ENCODE measurements at regions not wholly inside any gene's neighbourhood (a gene's known extent, or its start where the extent isn't known, plus 50 kb on each side); places are given as distances from the start of the nearest gene placed in this dataset.

DNA sequence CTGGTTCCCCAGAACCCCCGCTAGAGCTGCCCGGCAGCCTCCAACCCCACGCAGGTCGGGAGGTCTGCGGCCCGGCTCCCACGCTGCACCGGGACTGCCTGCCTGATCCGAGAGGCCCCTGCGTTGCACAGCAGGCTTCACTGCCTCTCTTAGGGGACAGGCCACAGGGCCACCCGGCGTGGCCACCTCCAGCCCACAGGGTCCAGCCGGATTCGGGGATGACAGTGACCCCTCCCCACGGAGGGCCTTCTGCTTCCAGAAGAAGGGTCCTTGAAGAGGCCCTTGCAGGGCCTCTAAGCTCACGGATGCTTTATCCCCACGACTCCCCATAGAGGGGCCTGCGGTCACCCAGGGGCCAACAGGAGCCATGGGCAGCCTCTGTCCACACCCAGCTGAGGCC lies 66.1 kb upstream of the PPP1R26 start:
- peaks cover 4 to 32% (median 10%) of the 10 kb centered on the region in 5 donors for H3K27me3 Mint-ChIP-seq
- H3K9me3 Mint-ChIP-seq: peaks cover 0 to 2% (median 0%) of the 10 kb centered on the region in 9 donors
- no peak for ATAC-seq
- no peaks in the 10 kb centered on the region for H3K36me3 Mint-ChIP-seq
- H3K4me3 Mint-ChIP-seq: no peak overlapping the region
- no peak for DNase-seq
- POLR2A ChIA-PET: no interaction called here
- no peaks in the 10 kb centered on the region for H3K4me1 Mint-ChIP-seq
- no peak overlapping the region for H3K27ac Mint-ChIP-seq

DNA sequence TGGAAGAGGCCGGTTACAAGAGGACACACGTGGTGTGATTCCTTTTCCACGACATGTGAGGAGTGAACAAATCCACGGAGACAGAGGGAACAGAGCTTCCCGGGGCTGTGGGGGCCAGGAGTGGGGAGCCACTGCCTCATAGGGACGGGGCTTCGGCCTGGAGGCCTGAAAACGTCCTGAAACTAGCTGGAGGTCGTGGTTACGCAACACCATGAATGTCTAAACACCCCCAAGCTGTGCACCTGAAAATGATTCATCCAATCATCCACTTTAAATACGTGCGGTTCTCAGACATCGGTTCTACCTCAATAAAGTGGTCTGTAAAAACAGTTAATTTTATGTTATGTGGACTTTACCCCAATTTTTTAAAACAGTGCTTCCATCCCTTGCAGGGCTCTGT lies 65.3 kb upstream of the PPP1R26 start:
- H3K27me3 Mint-ChIP-seq: peaks cover 7 to 35% (median 13%) of the 10 kb centered on the region in 5 donors
- H3K4me1 Mint-ChIP-seq: no peaks in the 10 kb centered on the region
- H3K36me3 Mint-ChIP-seq: no peaks in the 10 kb centered on the region
- ATAC-seq: no peak
- no peak overlapping the region for H3K4me3 Mint-ChIP-seq
- DNase-seq: no peak
- H3K27ac Mint-ChIP-seq: no peak overlapping the region
- H3K9me3 Mint-ChIP-seq: peaks cover 0 to 2% (median 0%) of the 10 kb centered on the region in 9 donors
- POLR2A ChIA-PET: no interaction called here

DNA sequence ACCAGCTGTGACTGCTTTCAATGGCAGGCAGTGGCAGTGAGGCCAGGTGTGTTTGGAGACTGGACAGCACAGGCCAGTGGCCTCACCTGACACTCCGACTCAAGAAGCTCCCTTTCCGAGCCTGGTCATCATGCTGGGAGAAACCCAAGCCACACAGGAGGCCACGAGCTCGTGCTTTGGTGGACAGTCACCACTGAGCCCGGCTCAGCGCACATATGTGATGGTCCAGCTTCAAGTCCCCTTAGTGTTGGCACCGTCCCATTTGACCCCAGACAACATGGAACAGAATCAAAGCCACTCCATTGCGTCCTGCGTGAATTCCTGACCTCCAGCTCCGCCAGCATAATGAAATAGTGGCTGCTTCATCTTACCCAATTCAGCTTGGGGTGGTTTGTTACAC lies 64.0 kb upstream of the PPP1R26 start:
- no peaks in the 10 kb centered on the region for H3K36me3 Mint-ChIP-seq
- no peak overlapping the region for H3K4me3 Mint-ChIP-seq
- no peaks in the 10 kb centered on the region for H3K9me3 Mint-ChIP-seq
- DNase-seq: no peak
- peak overlapping the region in 1 of 10 donors; percentile 34 for H3K27ac Mint-ChIP-seq
- peaks cover 7 to 34% (median 9%) of the 10 kb centered on the region in 5 donors for H3K27me3 Mint-ChIP-seq
- POLR2A ChIA-PET: no interaction called here
- H3K4me1 Mint-ChIP-seq: no peaks in the 10 kb centered on the region
- ATAC-seq: no peak

DNA sequence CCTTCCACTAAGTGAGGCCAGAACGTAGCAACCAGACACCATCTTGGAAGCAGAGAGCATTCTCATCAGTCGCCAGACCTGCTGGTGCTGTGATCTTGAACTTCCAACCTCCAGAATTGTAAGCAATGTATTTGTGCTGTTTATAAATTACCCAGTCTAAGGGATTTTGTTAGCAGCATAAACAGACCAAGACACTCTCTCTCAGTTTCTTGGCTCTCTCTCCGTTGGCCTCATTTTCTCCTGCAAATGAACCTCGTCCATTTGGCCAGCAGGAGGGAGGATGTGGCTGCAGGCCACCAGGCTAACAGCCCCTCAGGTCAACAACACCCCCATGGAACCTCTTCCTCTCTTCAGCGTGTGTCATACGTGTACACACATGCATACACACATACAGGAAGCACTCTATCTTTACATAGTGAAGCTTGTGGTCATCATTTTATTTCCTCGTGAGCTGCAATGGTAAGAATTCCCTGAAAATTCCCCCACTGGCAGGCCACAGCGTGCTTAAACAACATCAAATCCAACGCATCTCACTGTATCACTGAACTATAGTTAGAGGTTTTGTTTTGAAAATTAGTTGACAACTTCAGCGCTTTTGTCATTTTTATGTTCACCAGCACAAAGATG lies 62.8 kb upstream of the PPP1R26 start:
- DNase-seq (no peak), ATAC-seq (no peak)
- H3K27ac Mint-ChIP-seq: no peak overlapping the region
- H3K36me3 Mint-ChIP-seq: no peaks in the 10 kb centered on the region
- no peak overlapping the region for H3K4me3 Mint-ChIP-seq
- peaks cover 7 to 35% (median 10%) of the 10 kb centered on the region in 5 donors for H3K27me3 Mint-ChIP-seq
- H3K4me1 Mint-ChIP-seq: no peaks in the 10 kb centered on the region
- POLR2A ChIA-PET: no interaction called here
- H3K9me3 Mint-ChIP-seq: no peaks in the 10 kb centered on the region

DNA sequence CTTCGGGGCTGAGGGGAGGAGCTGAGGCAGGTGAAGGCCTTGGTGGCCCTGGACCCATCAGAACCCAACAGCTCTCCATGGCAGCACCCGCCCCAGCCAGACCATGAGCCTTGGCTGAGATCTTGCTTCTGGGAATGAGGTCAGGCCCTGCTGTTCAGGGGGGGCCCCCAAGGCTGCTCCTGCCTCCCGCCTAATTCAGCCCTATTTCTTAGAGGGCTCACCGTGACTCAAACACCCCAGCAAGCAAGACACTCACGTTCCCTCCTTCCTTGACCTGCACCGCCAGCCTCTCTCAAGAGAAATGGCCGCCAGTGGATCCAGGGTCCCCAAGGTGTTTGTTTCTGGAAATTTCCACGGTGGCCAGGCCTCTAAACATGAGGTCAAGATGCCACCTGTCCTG lies 61.4 kb upstream of the PPP1R26 start:
- ATAC-seq: no peak
- Mint-ChIP-seq H3K9me3 (peaks cover 0 to 2% (median 0%) of the 10 kb centered on the region in 9 donors), H3K4me1 (no peaks in the 10 kb centered on the region), H3K27me3 (peaks cover 10 to 28% (median 12%) of the 10 kb centered on the region in 5 donors), H3K27ac (no peak overlapping the region), H3K4me3 (no peak overlapping the region), H3K36me3 (no peaks in the 10 kb centered on the region)
- POLR2A ChIA-PET: no interaction called here
- no peak for DNase-seq

DNA sequence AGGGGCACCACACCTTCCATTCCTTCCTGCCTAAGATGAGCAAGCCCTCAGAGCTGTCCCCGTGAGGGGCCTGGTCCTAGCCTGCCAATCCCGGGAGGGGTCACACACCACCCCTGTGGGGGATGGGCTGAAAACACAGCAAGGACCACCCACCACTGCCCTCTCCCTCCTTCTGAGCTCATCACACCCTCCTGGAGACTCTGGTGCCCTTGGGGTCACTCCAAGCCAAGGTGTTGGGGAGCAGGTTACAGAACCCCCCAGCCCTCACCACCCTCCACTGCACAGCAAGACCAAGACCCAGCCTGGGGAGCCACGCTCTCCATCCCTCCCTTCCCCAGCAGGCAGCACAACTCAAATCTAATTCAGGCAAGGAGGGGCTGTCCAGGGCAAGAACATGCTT lies 60.5 kb upstream of the PPP1R26 start:
- Mint-ChIP-seq H3K27ac (no peak overlapping the region), H3K4me1 (no peaks in the 10 kb centered on the region), H3K36me3 (peaks cover 0 to 8% (median 0%) of the 10 kb centered on the region in 3 donors), H3K9me3 (peaks cover 0 to 11% (median 6%) of the 10 kb centered on the region in 9 donors), H3K4me3 (no peak overlapping the region), H3K27me3 (peaks cover 12 to 31% (median 18%) of the 10 kb centered on the region in 5 donors)
- DNase-seq: no peak
- no peak for ATAC-seq
- POLR2A ChIA-PET: interaction anchor here (0.7 kb wide), 1 partner anchor 54 kb away, joined by 4 read pairs; no protein-coding TSS in a partner anchor

DNA sequence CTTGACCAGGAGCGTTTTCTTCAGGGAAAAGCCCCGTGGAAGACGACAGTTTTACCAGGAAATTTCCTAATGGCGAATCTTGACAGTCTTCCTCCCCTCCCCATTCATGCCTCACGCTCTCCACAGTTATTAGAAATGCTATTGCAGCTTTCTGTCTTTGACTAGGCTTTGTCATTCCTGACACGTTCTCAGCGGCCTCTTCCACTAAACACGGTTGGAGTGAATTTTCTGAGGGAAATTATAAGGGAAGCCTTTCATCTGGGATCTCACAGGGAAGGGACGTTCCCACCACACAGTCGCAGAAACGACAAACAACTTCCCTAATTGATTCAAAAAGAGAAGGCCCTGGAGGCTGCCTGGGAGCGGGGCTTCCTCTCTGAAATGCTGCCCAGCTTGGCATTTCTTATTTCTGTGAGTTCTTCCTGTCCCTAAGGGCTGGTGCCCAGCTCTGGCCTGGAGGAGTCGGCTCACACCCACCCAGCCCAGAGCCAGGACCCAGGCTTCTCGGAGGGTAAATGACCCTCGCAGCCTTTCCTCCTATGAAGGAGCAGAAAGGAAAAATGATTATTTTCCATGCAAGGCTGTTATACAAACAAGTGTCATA lies 57.1 kb upstream of the PPP1R26 start:
- Mint-ChIP-seq H3K9me3 (peaks cover 0 to 29% (median 11%) of the 10 kb centered on the region in 9 donors), H3K4me3 (no peak overlapping the region), H3K27me3 (peaks cover 16 to 35% (median 21%) of the 10 kb centered on the region in 5 donors), H3K27ac (no peak overlapping the region), H3K36me3 (peaks cover 0 to 18% (median 3%) of the 10 kb centered on the region in 3 donors), H3K4me1 (no peaks in the 10 kb centered on the region)
- POLR2A ChIA-PET: no interaction called here
- ATAC-seq (no peak), DNase-seq (no peak)

DNA sequence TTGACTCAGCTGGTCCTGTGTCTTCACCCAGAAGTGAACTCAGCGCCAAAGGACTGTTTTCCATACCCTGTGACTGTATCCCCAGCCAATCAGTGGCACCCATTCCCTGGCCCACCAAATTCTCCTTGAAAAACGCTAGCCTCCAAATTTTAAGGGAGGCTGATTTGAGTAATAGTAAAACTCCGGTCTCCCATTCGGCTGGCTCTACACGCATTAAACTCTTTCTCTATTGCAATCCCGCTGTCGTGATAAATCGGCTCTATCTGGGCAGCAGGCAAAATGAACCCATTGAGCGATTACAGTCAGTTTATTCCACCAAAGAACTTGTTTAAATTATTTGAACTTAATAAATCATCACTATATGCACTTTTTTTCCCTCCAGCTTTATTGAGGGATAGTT lies 55.9 kb upstream of the PPP1R26 start:
- peak overlapping the region in 1 of 10 donors; percentile 15 for H3K4me3 Mint-ChIP-seq
- peaks cover 16 to 43% (median 22%) of the 10 kb centered on the region in 5 donors for H3K27me3 Mint-ChIP-seq
- peaks cover 0 to 39% (median 22%) of the 10 kb centered on the region in 9 donors for H3K9me3 Mint-ChIP-seq
- ATAC-seq: no peak
- DNase-seq: no peak
- POLR2A ChIA-PET: no interaction called here
- H3K36me3 Mint-ChIP-seq: peaks cover 3 to 23% (median 6%) of the 10 kb centered on the region in 3 donors
- no peaks in the 10 kb centered on the region for H3K4me1 Mint-ChIP-seq
- no peak overlapping the region for H3K27ac Mint-ChIP-seq

All from naive thymus-derived CD8-positive, alpha-beta T cell (primary cell).